HepG2 (cell line): ENCODE measurements at regions not wholly inside any gene's neighbourhood (a gene's known extent, or its start where the extent isn't known, plus 50 kb on each side); places are given as distances from the start of the nearest gene placed in this dataset.

Experiments used
- CCAR2 ChIP-seq: fragments of 200-400 bp; formaldehyde crosslinking; optimal IDR thresholded peaks from 2 replicates; pipeline ENCODE3; 2018; ENCODE audit warnings: low read depth, mild to moderate bottlenecking, low read length, moderate library complexity
- ELF3 ChIP-seq: IDR thresholded peaks from 2 replicates; pipeline ENCODE4 v1.6.1; 2016; ENCODE audit warnings: missing genetic modification reagents, missing compliant biosample characterization
- FOSL1 ChIP-seq: sonication (generic); formaldehyde crosslinking; IDR thresholded peaks from 2 replicates; pipeline ENCODE4 v1.9.0; 2021; ENCODE audit warnings: missing genetic modification reagents, borderline replicate concordance
- GLI4 ChIP-seq: sonication (generic); formaldehyde crosslinking; IDR thresholded peaks from 2 replicates; pipeline ENCODE4 v1.5.1; 2020; ENCODE audit warnings: missing genetic modification reagents, mild to moderate bottlenecking, moderate library complexity, borderline replicate concordance
- MXI1 ChIP-seq: IDR thresholded peaks from 3 replicates; pipeline ENCODE4 v1.6.1; 2012; ENCODE audit warnings: low read depth, low read length, inconsistent platforms, borderline replicate concordance
- RBM22 ChIP-seq: fragments of 200-400 bp; formaldehyde crosslinking; optimal IDR thresholded peaks from 2 replicates; pipeline ENCODE3; 2017; ENCODE audit warnings: mild to moderate bottlenecking, low read length, moderate library complexity
- YY1 ChIP-seq: IDR thresholded peaks from 2 replicates; pipeline ENCODE4 v1.6.1; 2011; ENCODE audit warnings: low read length, low read depth, moderate library complexity, mild to moderate bottlenecking; ENCODE audit not compliant: insufficient read depth, insufficient replicate concordance
- ZNF747 ChIP-seq: sonication (generic); formaldehyde crosslinking; IDR thresholded peaks from 2 replicates; pipeline ENCODE4 v1.8.1; 2023; ENCODE audit warnings: missing genetic modification reagents, mild to moderate bottlenecking, borderline replicate concordance
- TF ChIP-seq, protein P1 (sequence below): sonication (generic); formaldehyde crosslinking; IDR thresholded peaks from 2 replicates; pipeline ENCODE4 v1.5.0; 2020; ENCODE audit warnings: mild to moderate bottlenecking, missing genetic modification reagents, moderate library complexity

DNA sequence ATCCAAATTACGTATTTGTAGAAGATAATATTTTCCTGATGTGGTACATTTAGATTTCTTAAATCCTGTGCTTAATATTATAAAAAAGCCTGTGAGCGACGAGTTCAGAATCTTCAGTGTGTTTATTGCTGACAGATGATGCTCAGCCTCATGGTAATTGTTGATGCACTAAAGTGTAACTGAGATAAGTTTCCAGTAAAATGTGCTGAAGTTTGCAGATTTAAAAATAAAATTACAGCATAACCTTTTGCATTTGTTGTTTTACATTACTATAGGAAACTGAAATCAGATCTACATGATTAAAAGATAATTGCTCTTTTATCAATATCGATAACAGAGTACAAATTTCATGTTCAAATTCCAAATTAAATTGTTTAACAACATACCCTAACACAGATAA, 307.6 kb downstream of the FIGN start:
- TF ChIP-seq FOSL1: no peak
- no peak for TF ChIP-seq ZNF747
- no peak for TF ChIP-seq RBM22
- no peak for TF ChIP-seq CCAR2
- TF ChIP-seq, protein P1, sequence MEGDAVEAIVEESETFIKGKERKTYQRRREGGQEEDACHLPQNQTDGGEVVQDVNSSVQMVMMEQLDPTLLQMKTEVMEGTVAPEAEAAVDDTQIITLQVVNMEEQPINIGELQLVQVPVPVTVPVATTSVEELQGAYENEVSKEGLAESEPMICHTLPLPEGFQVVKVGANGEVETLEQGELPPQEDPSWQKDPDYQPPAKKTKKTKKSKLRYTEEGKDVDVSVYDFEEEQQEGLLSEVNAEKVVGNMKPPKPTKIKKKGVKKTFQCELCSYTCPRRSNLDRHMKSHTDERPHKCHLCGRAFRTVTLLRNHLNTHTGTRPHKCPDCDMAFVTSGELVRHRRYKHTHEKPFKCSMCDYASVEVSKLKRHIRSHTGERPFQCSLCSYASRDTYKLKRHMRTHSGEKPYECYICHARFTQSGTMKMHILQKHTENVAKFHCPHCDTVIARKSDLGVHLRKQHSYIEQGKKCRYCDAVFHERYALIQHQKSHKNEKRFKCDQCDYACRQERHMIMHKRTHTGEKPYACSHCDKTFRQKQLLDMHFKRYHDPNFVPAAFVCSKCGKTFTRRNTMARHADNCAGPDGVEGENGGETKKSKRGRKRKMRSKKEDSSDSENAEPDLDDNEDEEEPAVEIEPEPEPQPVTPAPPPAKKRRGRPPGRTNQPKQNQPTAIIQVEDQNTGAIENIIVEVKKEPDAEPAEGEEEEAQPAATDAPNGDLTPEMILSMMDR (CRISPR knock-in tag): no peak
- no peak for TF ChIP-seq MXI1
- no peak for TF ChIP-seq GLI4 (CRISPR knock-in tag)
- no peak for TF ChIP-seq ELF3
- no peak for TF ChIP-seq YY1
